ENCODE measurements at regions not wholly inside any gene's neighbourhood (a gene's known extent, or its start where the extent isn't known, plus 50 kb on each side); places are given as distances from the start of the nearest gene placed in this dataset.

GRCh38 chr1:234841710-234842231 lies 231.8 kb upstream of the IRF2BP2 start:
- TF ChIP-seq CTCF (IDR thresholded peaks at IDR 0.05) = no peak
- no peak for TF ChIP-seq POLR2A (IDR thresholded peaks at IDR 0.05)
